ENCODE measurements at regions not wholly inside any gene's neighbourhood (a gene's known extent, or its start where the extent isn't known, plus 50 kb on each side); places are given as distances from the start of the nearest gene placed in this dataset.
"Not testable (repeated sequence)": the region's sequence is repeated elsewhere in the genome, so short reads cannot be mapped to it uniquely, and the experiment has no call there.

- DNase-seq (ENCODE audit: low read depth in 2 of 2) = no peak
Observed at GRCh38 chr21:35473496-35473895, 424.4 kb upstream of the RUNX1 start.

- no peak for DNase-seq (ENCODE audit: low read depth in 2 of 2)
Observed at GRCh38 chr21:35470522-35470921, 421.4 kb upstream of the RUNX1 start.

GRCh38 chr21:35469498-35469897 lies 420.4 kb upstream of the RUNX1 start:
- DNase-seq (ENCODE audit: low read depth in 2 of 2) = peak; percentile 66 to 71

GRCh38 chr21:35468991-35469390 lies 419.9 kb upstream of the RUNX1 start:
- no peak for DNase-seq (ENCODE audit: low read depth in 2 of 2)

GRCh38 chr21:35467566-35467965 lies 418.5 kb upstream of the RUNX1 start:
- DNase-seq (ENCODE audit: low read depth in 2 of 2) = no peak

- DNase-seq (ENCODE audit: low read depth in 2 of 2) = not testable (repeated sequence)
Observed at GRCh38 chr21:35466681-35467080, 417.6 kb upstream of the RUNX1 start.

GRCh38 chr21:35465741-35466140 lies 416.6 kb upstream of the RUNX1 start:
- no peak for DNase-seq (ENCODE audit: low read depth in 2 of 2)

- no peak for DNase-seq (ENCODE audit: low read depth in 2 of 2)
Observed at GRCh38 chr21:35461700-35462099, 412.6 kb upstream of the RUNX1 start.

- DNase-seq (ENCODE audit: low read depth in 2 of 2) = no peak
Observed at GRCh38 chr21:35460441-35460840, 411.3 kb upstream of the RUNX1 start.

GRCh38 chr21:35458405-35458804 lies 409.3 kb upstream of the RUNX1 start:
- no peak for DNase-seq (ENCODE audit: low read depth in 2 of 2)

- DNase-seq (ENCODE audit: low read depth in 2 of 2) = no peak
Observed at GRCh38 chr21:35457097-35457804, 408.1 kb upstream of the RUNX1 start.

GRCh38 chr21:35451276-35451675 lies 402.2 kb upstream of the RUNX1 start:
- no peak for DNase-seq (ENCODE audit: low read depth in 2 of 2)

GRCh38 chr21:35450830-35451229 lies 401.7 kb upstream of the RUNX1 start:
- no peak for DNase-seq (ENCODE audit: low read depth in 2 of 2)

- no peak for DNase-seq (ENCODE audit: low read depth in 2 of 2)
Observed at GRCh38 chr21:35449846-35450245, 400.7 kb upstream of the RUNX1 start.

- no peak for DNase-seq (ENCODE audit: low read depth in 2 of 2)
Observed at GRCh38 chr21:35448876-35449599, 399.9 kb upstream of the RUNX1 start.

- DNase-seq (ENCODE audit: low read depth in 2 of 2) = no peak
Observed at GRCh38 chr21:35444391-35444790, 395.3 kb upstream of the RUNX1 start.

- DNase-seq (ENCODE audit: low read depth in 2 of 2) = no peak
Observed at GRCh38 chr21:35441868-35442582, 392.9 kb upstream of the RUNX1 start.

- DNase-seq (ENCODE audit: low read depth in 2 of 2) = no peak
Observed at GRCh38 chr21:35438643-35439404, 389.7 kb upstream of the RUNX1 start.

GRCh38 chr21:35437941-35438340 lies 388.8 kb upstream of the RUNX1 start:
- no peak for DNase-seq (ENCODE audit: low read depth in 2 of 2)

- DNase-seq (ENCODE audit: low read depth in 2 of 2) = no peak
Observed at GRCh38 chr21:35436899-35437298, 387.8 kb upstream of the RUNX1 start.

- not testable (repeated sequence) for DNase-seq (ENCODE audit: low read depth in 2 of 2)
Observed at GRCh38 chr21:35432601-35433000, 383.5 kb upstream of the RUNX1 start.

- no peak for DNase-seq (ENCODE audit: low read depth in 2 of 2)
Observed at GRCh38 chr21:35430260-35430659, 381.2 kb upstream of the RUNX1 start.
